H1 (cell line): ENCODE measurements at regions not wholly inside any gene's neighbourhood (a gene's known extent, or its start where the extent isn't known, plus 50 kb on each side); places are given as distances from the start of the nearest gene placed in this dataset.

ENCODE experiments used
- EP300 ChIP-seq, 2 experiments: IDR thresholded peaks; 1 replicate in 1 of 2; 2 replicates in 1 of 2; pipeline ENCODE4 v1.6.1; 2011 to 2012; ENCODE audit warnings: low read depth in 2 of 2, low read length in 2 of 2, mild to moderate bottlenecking in 2 of 2, borderline replicate concordance in 1 of 2, inconsistent platforms in 1 of 2, moderate library complexity in 1 of 2
- FOSL1 ChIP-seq: IDR thresholded peaks from 2 replicates; pipeline ENCODE4 v1.6.1; 2011; ENCODE audit warnings: mild to moderate bottlenecking, low read depth, low read length, moderate library complexity; ENCODE audit not compliant: insufficient read depth
- MAFK ChIP-seq: IDR thresholded peaks from 2 replicates; pipeline ENCODE4 v1.6.1; 2012; ENCODE audit warnings: low read depth, mild to moderate bottlenecking, improper control_type of control experiment, low read length
- RFX5 ChIP-seq: IDR thresholded peaks from 2 replicates; pipeline ENCODE4 v1.6.1; 2011; ENCODE audit warnings: low read depth, low read length, improper control_type of control experiment, borderline replicate concordance
- SRF ChIP-seq: IDR thresholded peaks from 2 replicates; pipeline ENCODE4 v1.6.1; 2011; ENCODE audit warnings: mild to moderate bottlenecking, low read depth, low read length, moderate library complexity

DNA sequence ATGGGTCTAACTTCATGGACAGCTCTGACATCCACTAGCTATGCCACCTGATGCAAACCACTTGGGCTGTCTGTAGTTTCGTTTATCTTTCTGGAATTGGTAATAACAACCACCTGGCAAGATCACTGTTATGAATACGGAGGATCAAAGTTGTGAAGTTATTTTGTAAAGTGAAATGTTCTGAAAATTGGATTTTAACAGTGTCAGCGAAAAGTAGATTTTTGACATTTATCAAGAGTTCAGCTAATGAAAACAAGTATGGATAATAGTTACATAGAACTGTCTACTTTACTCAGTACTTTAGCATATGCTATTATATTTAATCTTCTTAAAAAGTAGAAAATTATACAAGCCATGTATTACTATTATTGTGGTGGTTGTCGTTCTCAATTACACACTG is 813.8 kb downstream of the RNF144A start (continued):
- no peak for TF ChIP-seq SRF
- TF ChIP-seq RFX5 = no peak
- TF ChIP-seq MAFK = no peak
- TF ChIP-seq FOSL1 = no peak
- no peak for TF ChIP-seq EP300 (IDR thresholded peaks at IDR 0.05; ENCODE audit: borderline replicate concordance in 1 of 2, low read depth in 2 of 2, low read length in 2 of 2)
